H9 (cell line): ENCODE measurements at regions not wholly inside any gene's neighbourhood (a gene's known extent, or its start where the extent isn't known, plus 50 kb on each side); places are given as distances from the start of the nearest gene placed in this dataset.

Source experiments
- DNase-seq: peaks from one replicate; pipeline ENCODE4 v3.0.0-alpha.2; 2017
- H2AFZ ChIP-seq: one replicate; pipeline ENCODE4 v1.6.1; 2013; ENCODE audit warnings: mild to moderate bottlenecking, low read length, control low read depth, moderate library complexity
- H2AK5ac ChIP-seq: 2 replicates; pipeline ENCODE4 v1.6.1; 2013; ENCODE audit warnings: low read length, control low read depth, mixed read lengths; ENCODE audit not compliant: insufficient read length
- H2BK120ac ChIP-seq: one replicate; pipeline ENCODE4 v1.6.1; 2013; ENCODE audit warnings: low read depth, mild to moderate bottlenecking, low read length, control low read depth, inconsistent platforms; ENCODE audit not compliant: poor library complexity, severe bottlenecking
- H2BK12ac ChIP-seq: 2 replicates; pipeline ENCODE4 v1.6.1; 2013; ENCODE audit warnings: low read length, control low read depth, mixed read lengths, low read depth; ENCODE audit not compliant: insufficient read length
- H2BK15ac ChIP-seq: 2 replicates; pipeline ENCODE4 v1.6.1; 2013; ENCODE audit warnings: low read depth, low read length, control low read depth
- H2BK20ac ChIP-seq: one replicate; pipeline ENCODE4 v1.6.1; 2013; ENCODE audit warnings: low read depth, mild to moderate bottlenecking, low read length, control low read depth, inconsistent platforms; ENCODE audit not compliant: poor library complexity, severe bottlenecking
- H2BK5ac ChIP-seq: 2 replicates; pipeline ENCODE4 v1.6.1; 2013; ENCODE audit warnings: low read length, control low read depth, mixed read lengths; ENCODE audit not compliant: insufficient read length
- H3K14ac ChIP-seq: 2 replicates; pipeline ENCODE4 v1.6.1; 2013; ENCODE audit warnings: low read length, control low read depth; ENCODE audit not compliant: insufficient read depth
- H3K18ac ChIP-seq: 2 replicates; pipeline ENCODE4 v1.6.1; 2013; ENCODE audit warnings: low read depth, mild to moderate bottlenecking, mixed read lengths, low read length, control low read depth; ENCODE audit not compliant: insufficient read length
- H3K23ac ChIP-seq: 2 replicates; pipeline ENCODE4 v1.6.1; 2013; ENCODE audit warnings: low read length, control low read depth, mixed read lengths, low read depth; ENCODE audit not compliant: insufficient read length
- H3K23me2 ChIP-seq: 2 replicates; pipeline ENCODE4 v1.6.1; 2013; ENCODE audit warnings: low read depth, mild to moderate bottlenecking, mixed read lengths, low read length, control low read depth; ENCODE audit not compliant: insufficient read length, poor library complexity, severe bottlenecking
- H3K27ac ChIP-seq: 2 replicates; pipeline ENCODE4 v1.5.1; 2013; ENCODE audit warnings: low read length, control low read depth, mixed read lengths, low read depth; ENCODE audit not compliant: insufficient read length
- H3K27me3 ChIP-seq: 2 replicates; pipeline ENCODE4 v1.6.1; 2013; ENCODE audit warnings: low read length, control low read depth, inconsistent platforms; ENCODE audit not compliant: insufficient read depth
- H3K4ac ChIP-seq: 2 replicates; pipeline ENCODE4 v1.6.1; 2013; ENCODE audit warnings: low read depth, mild to moderate bottlenecking, control low read depth, inconsistent platforms, low read length, moderate library complexity
- H3K4me1 ChIP-seq: 2 replicates; pipeline ENCODE4 v1.6.1; 2013; ENCODE audit warnings: low read length, control low read depth, inconsistent platforms; ENCODE audit not compliant: insufficient read depth
- H3K4me2 ChIP-seq: 2 replicates; pipeline ENCODE4 v1.6.1; 2013; ENCODE audit warnings: low read length, control low read depth, mixed read lengths; ENCODE audit not compliant: insufficient read length, insufficient read depth
- H3K56ac ChIP-seq: 2 replicates; pipeline ENCODE4 v1.6.1; 2013; ENCODE audit warnings: low read depth, mild to moderate bottlenecking, mixed read lengths, low read length, control low read depth; ENCODE audit not compliant: insufficient read length
- H3K79me1 ChIP-seq: 2 replicates; pipeline ENCODE4 v1.6.1; 2013; ENCODE audit warnings: low read depth, mild to moderate bottlenecking, moderate library complexity, low read length, control low read depth, inconsistent platforms; ENCODE audit not compliant: insufficient read depth, poor library complexity, severe bottlenecking
- H3K79me2 ChIP-seq: 2 replicates; pipeline ENCODE4 v1.6.1; 2013; ENCODE audit warnings: low read length, control low read depth, inconsistent platforms; ENCODE audit not compliant: insufficient read depth
- H3K9ac ChIP-seq: 2 replicates; pipeline ENCODE4 v1.6.1; 2013; ENCODE audit warnings: low read length, control low read depth, mixed read lengths; ENCODE audit not compliant: insufficient read length; ENCODE audit errors: extremely low read depth
- H3K9me3 ChIP-seq: one replicate; pipeline ENCODE4 v1.6.1; 2013; ENCODE audit warnings: low read depth, low read length, inconsistent platforms; ENCODE audit not compliant: control insufficient read depth
- H3T11ph ChIP-seq: one replicate; pipeline ENCODE4 v1.6.1; 2013; ENCODE audit warnings: mild to moderate bottlenecking, low read length, control low read depth, inconsistent platforms
- H4K20me1 ChIP-seq: one replicate; pipeline ENCODE4 v1.6.1; 2013; ENCODE audit not compliant: control insufficient read depth, insufficient read length, insufficient read depth
- H4K5ac ChIP-seq: 2 replicates; pipeline ENCODE4 v1.6.1; 2013; ENCODE audit warnings: low read depth, mild to moderate bottlenecking, mixed read lengths, low read length, control low read depth; ENCODE audit not compliant: insufficient read length
- H4K8ac ChIP-seq: replicated peaks from 2 replicates; pipeline ENCODE4 v1.6.1; 2013; ENCODE audit warnings: low read length, control low read depth, mixed read lengths, low read depth; ENCODE audit not compliant: insufficient read length
- H4K91ac ChIP-seq: 2 replicates; pipeline ENCODE4 v1.6.1; 2013; ENCODE audit warnings: low read depth, mild to moderate bottlenecking, moderate library complexity, mixed read lengths, low read length, control low read depth; ENCODE audit not compliant: insufficient read length
- H3K27ac Mint-ChIP-seq, 3 experiments: 2 replicates in 2 of 3; 3 replicates in 1 of 3; pipeline ENCODE4 v1.8.0; 2020 to 2021; ENCODE audit warnings: mixed read lengths in 3 of 3, mild to moderate bottlenecking in 1 of 3, moderate library complexity in 1 of 3
- H3K27me3 Mint-ChIP-seq: 2 replicates; pipeline ENCODE4 v1.8.0; 2021; ENCODE audit warnings: low read depth, mild to moderate bottlenecking, moderate library complexity, mixed read lengths
- H3K36me3 Mint-ChIP-seq, 3 experiments: 2 replicates in 2 of 3; 3 replicates in 1 of 3; pipeline ENCODE4 v1.8.0; 2020 to 2021; ENCODE audit warnings: low read depth in 3 of 3, mixed read lengths in 3 of 3; ENCODE audit not compliant: insufficient read depth in 1 of 3
- H3K4me1 Mint-ChIP-seq, 2 experiments: 2 replicates each; pipeline ENCODE4 v1.8.0; 2020; ENCODE audit warnings: mixed read lengths in 2 of 2
- H3K4me3 Mint-ChIP-seq, 2 experiments: 2 replicates in 1 of 2; 3 replicates in 1 of 2; pipeline ENCODE4 v1.8.0; 2020 to 2021; ENCODE audit warnings: mild to moderate bottlenecking in 2 of 2, mixed read lengths in 2 of 2, moderate library complexity in 1 of 2
- H3K9me3 Mint-ChIP-seq, 2 experiments: 2 replicates in 1 of 2; 3 replicates in 1 of 2; pipeline ENCODE4 v1.8.0; 2020; ENCODE audit warnings: mild to moderate bottlenecking in 2 of 2, mixed read lengths in 2 of 2, moderate library complexity in 1 of 2
- WGBS: extraction: QIAGEN DNeasy Blood & Tissue Kit; methylation state at CpG from one replicate; pipeline ENCODE4 v1.1.7; 2013; ENCODE audit warnings: missing lambda C conversion rate, low lambda C conversion rate, mixed read lengths; ENCODE audit not compliant: insufficient read length; ENCODE audit errors: extremely low coverage; 5-methylcytosine and 5-hydroxymethylcytosine counted together
- TF ChIP-seq, protein P1 (sequence below): fragments of 200-600 bp; sonication (generic); conservative IDR thresholded peaks from 3 replicates; pipeline ENCODE4 v1.8.0; 2021; ENCODE audit warnings: antibody characterized with exemption, mild to moderate bottlenecking

DNA sequence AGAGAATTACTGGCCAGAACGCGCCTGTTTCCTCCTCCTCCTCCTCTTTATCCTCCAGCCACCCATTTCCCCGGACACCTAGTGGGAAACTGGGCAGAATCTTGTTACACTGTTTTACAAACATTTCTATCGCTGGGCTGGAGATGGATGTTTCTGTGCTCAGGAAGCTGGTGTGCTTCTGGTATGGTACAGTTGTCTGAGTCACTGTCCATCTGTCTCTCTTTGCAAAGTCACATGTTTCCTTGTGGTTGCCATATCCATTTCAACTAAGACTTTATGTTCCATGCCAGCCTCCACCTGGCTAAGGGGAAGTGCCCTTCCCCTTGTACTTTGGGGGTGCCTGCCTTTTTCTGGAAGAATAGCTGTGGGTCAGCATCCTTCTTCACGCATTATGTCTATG is 52.9 kb upstream of the SLC22A16 start:
- H3K9me3 Mint-ChIP-seq = peaks cover 5 to 6% of the 10 kb centered on the region in 2 experiments
- Histone ChIP-seq H3K79me1 (no peaks in the 10 kb centered on the region), H3K4me2 (no peak overlapping the region), H2BK12ac (no peak overlapping the region), H2BK5ac (no peak overlapping the region), H3K18ac (no peak overlapping the region), H3K79me2 (no peaks in the 10 kb centered on the region), H3K23ac (no peak overlapping the region), H3K27ac (no peak overlapping the region), H2BK20ac (no peak overlapping the region), H3T11ph (no peak overlapping the region), H3K9me3 (no peaks in the 10 kb centered on the region), H2BK15ac (no peak overlapping the region), H2AK5ac (no peak overlapping the region), H4K91ac (no peak overlapping the region), H3K4me1 (no peaks in the 10 kb centered on the region), H3K27me3 (no peaks in the 10 kb centered on the region), H3K9ac (no peak overlapping the region), H2BK120ac (no peak overlapping the region), H4K8ac (no peak overlapping the region), H3K14ac (no peak overlapping the region), H2AFZ (no peak overlapping the region), H4K20me1 (no peaks in the 10 kb centered on the region), H4K5ac (no peak overlapping the region), H3K23me2 (no peaks in the 10 kb centered on the region), H3K4ac (no peak overlapping the region), H3K56ac (no peak overlapping the region)
- no CpG with 5 or more reads among the region's 5 CpGs for WGBS
- no peak overlapping the region for H3K4me3 Mint-ChIP-seq
- peaks cover 0 to 7% (median 0%) of the 10 kb centered on the region in 3 experiments; a peak in 1 of 7 replicates for H3K36me3 Mint-ChIP-seq
- no peak for DNase-seq
- no peaks in the 10 kb centered on the region for H3K27me3 Mint-ChIP-seq
- TF ChIP-seq, protein P1, sequence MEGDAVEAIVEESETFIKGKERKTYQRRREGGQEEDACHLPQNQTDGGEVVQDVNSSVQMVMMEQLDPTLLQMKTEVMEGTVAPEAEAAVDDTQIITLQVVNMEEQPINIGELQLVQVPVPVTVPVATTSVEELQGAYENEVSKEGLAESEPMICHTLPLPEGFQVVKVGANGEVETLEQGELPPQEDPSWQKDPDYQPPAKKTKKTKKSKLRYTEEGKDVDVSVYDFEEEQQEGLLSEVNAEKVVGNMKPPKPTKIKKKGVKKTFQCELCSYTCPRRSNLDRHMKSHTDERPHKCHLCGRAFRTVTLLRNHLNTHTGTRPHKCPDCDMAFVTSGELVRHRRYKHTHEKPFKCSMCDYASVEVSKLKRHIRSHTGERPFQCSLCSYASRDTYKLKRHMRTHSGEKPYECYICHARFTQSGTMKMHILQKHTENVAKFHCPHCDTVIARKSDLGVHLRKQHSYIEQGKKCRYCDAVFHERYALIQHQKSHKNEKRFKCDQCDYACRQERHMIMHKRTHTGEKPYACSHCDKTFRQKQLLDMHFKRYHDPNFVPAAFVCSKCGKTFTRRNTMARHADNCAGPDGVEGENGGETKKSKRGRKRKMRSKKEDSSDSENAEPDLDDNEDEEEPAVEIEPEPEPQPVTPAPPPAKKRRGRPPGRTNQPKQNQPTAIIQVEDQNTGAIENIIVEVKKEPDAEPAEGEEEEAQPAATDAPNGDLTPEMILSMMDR = no peak
- peaks cover 5% of the 10 kb centered on the region in 2 experiments for H3K4me1 Mint-ChIP-seq
- no peak overlapping the region for H3K27ac Mint-ChIP-seq
